Esophagus muscularis mucosa (tissue), 4 donors: ENCODE measurements at regions not wholly inside any gene's neighbourhood (a gene's known extent, or its start where the extent isn't known, plus 50 kb on each side); places are given as distances from the start of the nearest gene placed in this dataset.

Source experiments
- DNase-seq: peaks from one replicate; pipeline ENCODE4 v3.0.0-alpha.2; 2017; ENCODE audit errors: extremely low spot score
- H3K27ac ChIP-seq, 4 donors: fragments of 200-600 bp; sonication (generic); replicated peaks in 1 of 4; 1 replicate in 3 of 4; 2 replicates in 1 of 4; pipeline ENCODE4 v1.5.1; 2016 to 2019; ENCODE audit warnings: mild to moderate bottlenecking in 1 of 4
- H3K27me3 ChIP-seq, 4 donors: fragments of 200-600 bp; sonication (generic); one replicate each; pipeline versions ENCODE4 v1.5.1 to v1.6.0; 2016 to 2019
- H3K36me3 ChIP-seq, 4 donors: fragments of 200-600 bp; sonication (generic); one replicate each; pipeline ENCODE4 v1.5.1; 2016 to 2019
- H3K4me1 ChIP-seq, 4 donors: fragments of 200-600 bp; sonication (generic); one replicate each; pipeline ENCODE4 v1.5.1; 2016 to 2019
- H3K4me3 ChIP-seq, 4 donors: fragments of 200-600 bp; sonication (generic); 1 replicate in 2 of 4; 2 replicates in 2 of 4; pipeline ENCODE4 v1.5.1; 2016 to 2019; ENCODE audit warnings: mild to moderate bottlenecking in 4 of 4, moderate library complexity in 1 of 4
- H3K9me3 ChIP-seq, 4 donors: fragments of 200-600 bp; sonication (generic); 1 replicate in 3 of 4; 2 replicates in 1 of 4; pipeline ENCODE4 v1.5.1; 2016 to 2019
- CTCF ChIP-seq, 3 experiments: fragments of 200-600 bp in 2 of 3; fragments of 450-650 bp in 1 of 3; sonication (generic) in 2 of 3; IDR thresholded peaks; one replicate each; pipeline ENCODE4 v1.5.1; 2017 to 2019; ENCODE audit warnings: antibody characterized with exemption in 3 of 3, mild to moderate bottlenecking in 2 of 3, moderate library complexity in 1 of 3
- EP300 ChIP-seq: sonication (generic); formaldehyde crosslinking; IDR thresholded peaks from one replicate; pipeline ENCODE4 v1.6.1; 2017; ENCODE audit warnings: antibody characterized with exemption
- POLR2A ChIP-seq: fragments of 450-650 bp; IDR thresholded peaks from one replicate; pipeline ENCODE4 v1.6.1; 2017; ENCODE audit warnings: antibody characterized with exemption, moderate library complexity, mild to moderate bottlenecking, low read depth
- POLR2AphosphoS5 ChIP-seq, 2 donors: sonication (generic); formaldehyde crosslinking; IDR thresholded peaks; one replicate each; pipeline ENCODE4 v1.6.1; 2017; ENCODE audit warnings: antibody characterized with exemption in 2 of 2
- WGBS: methylation state at CpG from one replicate; pipeline ENCODE4 v1.1.5; 2018; 5-methylcytosine and 5-hydroxymethylcytosine counted together
- intact Hi-C: fragments of 100-400 bp; cut with DNase I; formaldehyde crosslinking; loops from one replicate; pipeline ENCODE4 v1.15.1; 2023

DNA sequence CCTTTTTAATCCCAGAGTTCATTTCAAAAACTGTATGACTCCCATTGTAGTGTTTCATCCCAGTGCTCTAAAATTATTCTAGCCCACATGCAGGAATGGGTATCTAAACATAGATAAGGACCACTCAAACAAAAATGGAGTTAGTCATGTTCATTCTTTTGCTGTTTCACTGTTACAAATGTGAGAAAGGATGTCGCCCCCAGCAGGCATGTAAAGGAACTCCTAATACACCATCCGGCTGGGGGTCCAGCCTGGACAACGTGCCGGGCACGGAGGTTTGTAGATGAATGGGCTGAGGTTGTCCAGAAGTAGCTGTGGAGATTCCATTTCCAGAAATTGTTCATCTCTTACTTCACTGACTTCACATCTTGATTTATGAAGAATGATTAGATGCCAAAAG lies 101.9 kb upstream of the RAB12 start:
- no peak overlapping the region for H3K27ac ChIP-seq
- 6% methylated on average over 5 of the region's 5 CpGs for WGBS
- DNase-seq = no peak
- peaks cover 0 to 19% (median 0%) of the 10 kb centered on the region in 4 donors for H3K27me3 ChIP-seq
- no peak overlapping the region for H3K4me3 ChIP-seq
- H3K4me1 ChIP-seq = peaks cover 0 to 6% (median 2%) of the 10 kb centered on the region in 4 donors
- intact Hi-C loops = no loop called here
- no peaks in the 10 kb centered on the region for H3K36me3 ChIP-seq
- no peaks in the 10 kb centered on the region for H3K9me3 ChIP-seq
- TF ChIP-seq POLR2AphosphoS5 (IDR thresholded peaks at IDR 0.05) (no peak), CTCF (IDR thresholded peaks at IDR 0.05) (peak in 1 of 3 experiments; percentile 24)

GRCh38 chr18:8507915-8508705 lies 101.1 kb upstream of the RAB12 start:
- WGBS = 57% methylated on average over 10 of the region's 10 CpGs
- intact Hi-C loops = no loop called here

GRCh38 chr18:8513249-8513648 lies 96.0 kb upstream of the RAB12 start:
- peak; percentile 78 for DNase-seq
- intact Hi-C loops = no loop called here
- WGBS = 93% methylated on average over 5 of the region's 5 CpGs

More at GRCh38 chr18:8507915-8508705, 101.1 kb upstream of the RAB12 start:
- H3K36me3 ChIP-seq = no peaks in the 10 kb centered on the region
- H3K4me3 ChIP-seq = no peak overlapping the region
- H3K27me3 ChIP-seq = peaks cover 0 to 19% (median 0%) of the 10 kb centered on the region in 4 donors
- no peak for DNase-seq
- TF ChIP-seq POLR2A (no peak), CTCF (IDR thresholded peaks at IDR 0.05) (no peak), POLR2AphosphoS5 (IDR thresholded peaks at IDR 0.05) (no peak), EP300 (no peak)
- H3K4me1 ChIP-seq = peaks cover 0 to 6% (median 2%) of the 10 kb centered on the region in 4 donors
- H3K9me3 ChIP-seq = no peaks in the 10 kb centered on the region
- H3K27ac ChIP-seq = no peak overlapping the region

DNA sequence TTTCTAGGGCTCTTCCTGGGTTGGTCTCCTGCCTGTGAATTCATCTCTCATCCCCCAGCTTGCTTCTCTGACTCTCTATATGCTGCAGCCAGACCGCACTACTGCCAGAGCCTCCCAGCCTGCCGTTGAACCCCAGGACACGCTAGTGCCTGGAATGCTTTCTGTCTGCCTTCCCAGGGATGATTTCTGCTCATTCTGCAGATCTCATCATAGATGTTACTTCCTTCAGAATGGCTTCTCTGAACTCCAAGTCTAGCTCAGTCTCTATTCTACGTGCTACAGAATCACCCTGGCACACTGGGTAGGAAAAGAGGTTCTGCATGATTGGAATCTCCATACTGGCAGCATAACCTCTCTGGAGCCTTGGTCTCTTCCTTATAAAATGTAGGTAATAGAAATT lies 94.8 kb upstream of the RAB12 start:
- Histone ChIP-seq H3K4me1 (no peaks in the 10 kb centered on the region), H3K4me3 (no peak overlapping the region), H3K27me3 (peaks cover 0 to 13% (median 0%) of the 10 kb centered on the region in 4 donors), H3K9me3 (no peaks in the 10 kb centered on the region), H3K36me3 (no peaks in the 10 kb centered on the region), H3K27ac (no peak overlapping the region)
- TF ChIP-seq CTCF (IDR thresholded peaks at IDR 0.05) (no peak), POLR2AphosphoS5 (IDR thresholded peaks at IDR 0.05) (no peak), EP300 (no peak), POLR2A (no peak)
- WGBS = 68% methylated on average over 4 of the region's 4 CpGs
- peak; percentile 77 for DNase-seq
- intact Hi-C loops = no loop called here

More at GRCh38 chr18:8513249-8513648, 96.0 kb upstream of the RAB12 start:
- no peaks in the 10 kb centered on the region for H3K9me3 ChIP-seq
- TF ChIP-seq POLR2AphosphoS5 (IDR thresholded peaks at IDR 0.05) (no peak), EP300 (no peak), POLR2A (no peak), CTCF (IDR thresholded peaks at IDR 0.05) (no peak)
- peaks cover 0 to 13% (median 0%) of the 10 kb centered on the region in 4 donors for H3K27me3 ChIP-seq
- no peaks in the 10 kb centered on the region for H3K4me1 ChIP-seq
- H3K4me3 ChIP-seq = no peak overlapping the region
- H3K36me3 ChIP-seq = no peaks in the 10 kb centered on the region
- no peak overlapping the region for H3K27ac ChIP-seq
